Fibroblast of mammary gland (primary cell): ENCODE measurements at regions not wholly inside any gene's neighbourhood (a gene's known extent, or its start where the extent isn't known, plus 50 kb on each side); places are given as distances from the start of the nearest gene placed in this dataset.

Experiments
- DNase-seq: peaks from one replicate; pipeline ENCODE4 v3.0.0-alpha.2; 2010; ENCODE audit warnings: low read depth
- H3K4me3 ChIP-seq: 2 replicates; pipeline ENCODE4 v1.5.1; 2011; ENCODE audit warnings: low read depth, mild to moderate bottlenecking, low read length, moderate library complexity; ENCODE audit not compliant: control insufficient read depth
- TF ChIP-seq, protein P1 (sequence below): conservative IDR thresholded peaks from 2 replicates; pipeline ENCODE4 v1.5.1; 2011; ENCODE audit warnings: low read depth, low read length, inconsistent platforms; ENCODE audit not compliant: control insufficient read depth, insufficient read depth

DNA sequence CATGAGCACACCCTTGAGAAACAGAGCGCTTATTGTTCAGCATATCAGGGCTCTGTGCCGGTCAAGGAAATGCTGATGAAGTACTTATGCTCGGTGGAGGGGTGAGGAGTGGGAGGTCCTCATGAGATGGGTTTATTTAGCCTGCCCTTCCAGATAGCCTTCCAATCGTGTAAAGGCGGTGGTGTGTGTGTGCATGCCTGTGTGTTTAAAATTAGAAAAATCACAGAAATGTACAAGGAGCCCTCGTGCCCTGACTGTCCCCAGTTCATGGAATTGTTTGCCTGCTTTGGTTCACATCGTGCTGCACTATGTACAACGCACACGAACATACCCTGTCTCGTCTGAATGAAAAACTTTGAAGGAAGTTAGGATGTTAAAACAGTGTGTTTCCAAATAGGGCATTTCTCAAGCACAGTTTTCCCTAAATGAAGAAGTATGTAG is 158.6 kb downstream of the AQP4 start:
- no peak for DNase-seq
- TF ChIP-seq, protein P1, sequence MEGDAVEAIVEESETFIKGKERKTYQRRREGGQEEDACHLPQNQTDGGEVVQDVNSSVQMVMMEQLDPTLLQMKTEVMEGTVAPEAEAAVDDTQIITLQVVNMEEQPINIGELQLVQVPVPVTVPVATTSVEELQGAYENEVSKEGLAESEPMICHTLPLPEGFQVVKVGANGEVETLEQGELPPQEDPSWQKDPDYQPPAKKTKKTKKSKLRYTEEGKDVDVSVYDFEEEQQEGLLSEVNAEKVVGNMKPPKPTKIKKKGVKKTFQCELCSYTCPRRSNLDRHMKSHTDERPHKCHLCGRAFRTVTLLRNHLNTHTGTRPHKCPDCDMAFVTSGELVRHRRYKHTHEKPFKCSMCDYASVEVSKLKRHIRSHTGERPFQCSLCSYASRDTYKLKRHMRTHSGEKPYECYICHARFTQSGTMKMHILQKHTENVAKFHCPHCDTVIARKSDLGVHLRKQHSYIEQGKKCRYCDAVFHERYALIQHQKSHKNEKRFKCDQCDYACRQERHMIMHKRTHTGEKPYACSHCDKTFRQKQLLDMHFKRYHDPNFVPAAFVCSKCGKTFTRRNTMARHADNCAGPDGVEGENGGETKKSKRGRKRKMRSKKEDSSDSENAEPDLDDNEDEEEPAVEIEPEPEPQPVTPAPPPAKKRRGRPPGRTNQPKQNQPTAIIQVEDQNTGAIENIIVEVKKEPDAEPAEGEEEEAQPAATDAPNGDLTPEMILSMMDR: no peak

DNA sequence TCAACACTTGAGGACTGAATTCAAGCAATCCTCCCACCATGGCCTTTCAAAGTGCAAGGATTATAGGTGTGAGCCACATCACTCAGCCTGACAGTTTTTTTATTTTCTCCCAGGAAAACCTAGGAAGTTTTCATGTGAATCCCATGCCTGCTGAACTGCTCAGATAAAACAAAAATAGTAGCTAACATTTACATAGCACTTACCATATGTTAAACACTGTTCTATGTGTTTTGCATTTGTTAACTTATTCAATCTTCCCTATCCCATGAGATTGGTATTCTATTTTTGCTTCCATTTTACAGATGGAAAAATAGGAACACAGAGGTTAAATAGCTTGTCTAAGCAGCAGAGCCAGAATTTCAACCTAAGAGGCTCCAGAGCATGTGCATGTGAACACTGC is 157.4 kb upstream of the KCTD1 start:
- TF ChIP-seq, protein P1: no peak
- no peak for DNase-seq

More for the DNA sequence above, 158.6 kb downstream of the AQP4 start:
- no peak overlapping the region for H3K4me3 ChIP-seq

DNA sequence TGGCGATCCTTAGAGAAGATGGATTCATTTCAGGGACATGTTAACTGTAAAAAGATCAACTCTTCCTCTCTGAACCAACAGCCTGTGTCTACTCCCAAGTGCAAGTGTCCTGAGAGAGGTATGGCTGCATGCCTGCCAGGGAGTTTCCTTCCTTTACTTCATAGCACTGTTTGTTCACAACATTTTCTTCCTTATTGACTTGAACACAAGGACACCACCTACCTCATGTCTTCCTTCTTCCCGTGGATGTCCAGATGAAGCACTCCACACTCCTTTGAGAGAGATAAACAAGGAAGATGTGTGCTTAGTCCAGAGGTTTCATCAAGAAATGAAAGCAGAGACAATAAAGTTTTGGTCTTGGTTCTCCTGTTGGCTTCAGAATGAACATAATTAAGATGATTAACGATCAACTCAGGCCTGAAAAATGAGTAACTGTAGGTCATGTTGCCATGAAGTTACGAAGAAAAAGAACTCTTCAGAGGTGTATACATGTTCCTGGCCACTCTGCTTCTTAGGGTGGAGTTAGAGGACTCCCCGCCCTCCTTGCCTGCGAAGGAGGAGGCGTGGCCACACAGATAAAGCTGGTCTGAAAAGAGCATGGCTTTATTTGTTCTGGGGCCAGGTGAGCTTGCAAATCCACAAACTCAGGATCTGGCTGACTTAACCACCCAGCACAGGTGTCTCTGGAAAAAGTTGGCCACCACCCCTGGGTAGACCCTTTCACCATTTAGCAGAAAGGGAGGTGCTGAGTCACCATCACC is 155.0 kb upstream of the KCTD1 start:
- no peak overlapping the region for H3K4me3 ChIP-seq
- TF ChIP-seq, protein P1: no peak
- no peak for DNase-seq

More for the DNA sequence above, 157.4 kb upstream of the KCTD1 start:
- H3K4me3 ChIP-seq: no peak overlapping the region

DNA sequence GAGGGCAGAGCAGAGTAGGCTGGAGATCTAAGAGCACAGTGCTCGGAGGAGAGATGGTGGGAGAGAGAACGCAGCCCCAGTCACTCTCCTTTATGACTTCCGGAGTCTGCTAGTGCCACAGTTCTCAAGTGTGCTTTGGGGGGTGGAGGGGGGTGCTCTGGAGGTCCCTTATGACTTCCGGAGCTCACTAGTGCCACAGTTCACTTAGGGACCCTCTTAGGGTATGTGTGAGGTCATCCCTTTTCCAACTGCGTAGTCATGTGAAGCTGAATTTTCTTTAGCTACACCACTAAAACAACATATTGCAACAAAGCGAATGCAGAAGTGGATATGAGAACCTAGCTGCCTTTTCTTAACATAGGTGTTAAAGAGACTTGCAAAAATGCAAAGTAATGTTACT is 153.7 kb upstream of the KCTD1 start:
- TF ChIP-seq, protein P1: no peak
- H3K4me3 ChIP-seq: no peak overlapping the region
- DNase-seq: no peak

DNA sequence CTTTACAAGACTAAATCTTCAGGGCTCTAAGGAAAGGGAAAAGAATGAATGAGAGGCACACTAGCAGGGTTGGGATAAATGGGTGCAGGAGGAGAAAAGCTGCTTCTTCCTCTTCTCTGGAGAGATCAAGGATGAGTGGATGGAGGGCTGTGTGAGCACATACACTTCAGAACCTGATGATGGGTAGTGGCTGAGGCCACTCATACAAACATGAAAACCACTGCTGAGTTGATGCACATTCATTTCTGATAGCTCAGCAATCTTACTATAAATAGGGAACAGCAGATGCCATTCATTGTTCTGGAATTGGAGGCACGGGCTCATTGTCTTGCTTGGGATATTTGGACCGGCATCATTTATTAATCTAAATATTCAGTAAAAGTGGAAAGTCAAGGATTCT is 152.4 kb upstream of the KCTD1 start:
- H3K4me3 ChIP-seq: no peak overlapping the region
- TF ChIP-seq, protein P1: no peak
- no peak for DNase-seq

DNA sequence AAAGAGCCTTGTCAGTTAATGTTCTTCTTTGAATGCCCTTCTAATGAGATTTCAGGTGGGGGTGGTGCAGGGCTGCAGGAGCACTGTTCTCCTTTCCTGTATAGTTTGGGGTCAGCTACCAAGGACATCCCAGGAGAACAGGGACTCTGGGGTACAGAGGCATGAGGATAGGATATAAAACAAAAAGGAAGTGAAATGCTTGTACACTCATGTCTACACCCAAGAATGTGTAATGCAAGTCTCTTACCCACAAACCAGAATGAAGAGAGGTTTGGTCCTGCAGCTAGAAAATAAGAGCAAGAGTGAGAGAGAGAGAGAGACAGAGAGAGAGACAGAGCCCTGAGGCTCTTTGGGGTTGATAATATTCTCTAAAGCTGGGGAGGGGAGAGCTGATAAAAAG is 151.8 kb upstream of the KCTD1 start:
- TF ChIP-seq, protein P1: no peak
- DNase-seq: no peak
- no peak overlapping the region for H3K4me3 ChIP-seq
